NCI-H146 (cell line): ENCODE measurements at regions not wholly inside any gene's neighbourhood (a gene's known extent, or its start where the extent isn't known, plus 50 kb on each side); places are given as distances from the start of the nearest gene placed in this dataset.
A peak's percentile ranks its signal among the peaks of the same experiment; 100 is the strongest.

Experiments
- DNase-seq: peaks from one replicate; lab custom pipeline; 2025; lab: John Stamatoyannopoulos, UW

- DNase-seq: no peak
Measured at GRCh38 chr6:113344969-113345368, 512.2 kb upstream of the MARCKS start.

GRCh38 chr6:113347436-113347835 is 509.7 kb upstream of the MARCKS start:
- DNase-seq: no peak

GRCh38 chr6:113350461-113350860 is 506.7 kb upstream of the MARCKS start:
- DNase-seq: no peak

GRCh38 chr6:113351173-113351834 is 505.8 kb upstream of the MARCKS start:
- no peak for DNase-seq

- DNase-seq: no peak
Measured at GRCh38 chr6:113352029-113352801, 504.9 kb upstream of the MARCKS start.

GRCh38 chr6:113352831-113353230 is 504.3 kb upstream of the MARCKS start:
- DNase-seq: no peak

- DNase-seq: no peak
Measured at GRCh38 chr6:113353392-113353791, 503.8 kb upstream of the MARCKS start.

- no peak for DNase-seq
Measured at GRCh38 chr6:113354204-113354895, 502.8 kb upstream of the MARCKS start.

GRCh38 chr6:113356139-113356538 is 501.0 kb upstream of the MARCKS start:
- no peak for DNase-seq

GRCh38 chr6:113357041-113357440 is 500.1 kb upstream of the MARCKS start:
- no peak for DNase-seq

GRCh38 chr6:113358063-113358583 is 499.0 kb upstream of the MARCKS start:
- no peak for DNase-seq

- peak; percentile 57 for DNase-seq
Measured at GRCh38 chr6:113359155-113360140, 497.7 kb upstream of the MARCKS start.

- DNase-seq: peak; percentile 20
Measured at GRCh38 chr6:113361014-113361645, 496.0 kb upstream of the MARCKS start.

- DNase-seq: no peak
Measured at GRCh38 chr6:113362301-113363047, 494.7 kb upstream of the MARCKS start.

GRCh38 chr6:113363048-113363798 is 493.9 kb upstream of the MARCKS start:
- DNase-seq: no peak

- DNase-seq: no peak
Measured at GRCh38 chr6:113363866-113364265, 493.3 kb upstream of the MARCKS start.

- no peak for DNase-seq
Measured at GRCh38 chr6:113364766-113365165, 492.4 kb upstream of the MARCKS start.

GRCh38 chr6:113365191-113365590 is 492.0 kb upstream of the MARCKS start:
- no peak for DNase-seq

- no peak for DNase-seq
Measured at GRCh38 chr6:113366505-113366904, 490.6 kb upstream of the MARCKS start.
